ENCODE measurements at regions not wholly inside any gene's neighbourhood (a gene's known extent, or its start where the extent isn't known, plus 50 kb on each side); places are given as distances from the start of the nearest gene placed in this dataset.

- TF ChIP-seq, protein P1, sequence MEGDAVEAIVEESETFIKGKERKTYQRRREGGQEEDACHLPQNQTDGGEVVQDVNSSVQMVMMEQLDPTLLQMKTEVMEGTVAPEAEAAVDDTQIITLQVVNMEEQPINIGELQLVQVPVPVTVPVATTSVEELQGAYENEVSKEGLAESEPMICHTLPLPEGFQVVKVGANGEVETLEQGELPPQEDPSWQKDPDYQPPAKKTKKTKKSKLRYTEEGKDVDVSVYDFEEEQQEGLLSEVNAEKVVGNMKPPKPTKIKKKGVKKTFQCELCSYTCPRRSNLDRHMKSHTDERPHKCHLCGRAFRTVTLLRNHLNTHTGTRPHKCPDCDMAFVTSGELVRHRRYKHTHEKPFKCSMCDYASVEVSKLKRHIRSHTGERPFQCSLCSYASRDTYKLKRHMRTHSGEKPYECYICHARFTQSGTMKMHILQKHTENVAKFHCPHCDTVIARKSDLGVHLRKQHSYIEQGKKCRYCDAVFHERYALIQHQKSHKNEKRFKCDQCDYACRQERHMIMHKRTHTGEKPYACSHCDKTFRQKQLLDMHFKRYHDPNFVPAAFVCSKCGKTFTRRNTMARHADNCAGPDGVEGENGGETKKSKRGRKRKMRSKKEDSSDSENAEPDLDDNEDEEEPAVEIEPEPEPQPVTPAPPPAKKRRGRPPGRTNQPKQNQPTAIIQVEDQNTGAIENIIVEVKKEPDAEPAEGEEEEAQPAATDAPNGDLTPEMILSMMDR (conservative IDR thresholded peaks at IDR 0.05; ENCODE audit: low read depth, low read length) = no peak
- TF ChIP-seq POLR2A (IDR thresholded peaks at IDR 0.05; ENCODE audit: low read depth, low read length) (no peak), USF2 (IDR thresholded peaks at IDR 0.05; ENCODE audit: low read depth, low read length) (no peak), SMC3 (IDR thresholded peaks at IDR 0.05; ENCODE audit: low read depth, low read length) (no peak), MXI1 (IDR thresholded peaks at IDR 0.05; ENCODE audit: borderline replicate concordance, low read depth, low read length) (no peak), FOS (IDR thresholded peaks at IDR 0.05; ENCODE audit: low read depth, low read length) (no peak), MAFK (IDR thresholded peaks at IDR 0.05; ENCODE audit: low read depth, low read length) (no peak), BHLHE40 (IDR thresholded peaks at IDR 0.05; ENCODE audit: low read depth, low read length) (no peak), RCOR1 (IDR thresholded peaks at IDR 0.05; ENCODE audit: insufficient replicate concordance, low read length) (no peak)
These were observed 509.3 kb upstream of the TENM4 start for GRCh38 chr11:79950172-79950571.
